GM12878 (cell line): ENCODE measurements at regions not wholly inside any gene's neighbourhood (a gene's known extent, or its start where the extent isn't known, plus 50 kb on each side); places are given as distances from the start of the nearest gene placed in this dataset.

ENCODE experiments used
- ATAC-seq: fragments of 200-7000 bp; cut with Tn5 transposase; 3 replicates; pipeline ENCODE4 v1.9.1; 2020; ENCODE audit warnings: mild to moderate bottlenecking, moderate library complexity
- BruUV-seq: library from RNA; stranded (reverse); fragments of 400-500 nt; replicated peaks from 2 replicates; lab custom pipeline; 2021; lab: Mats Ljungman, UMichigan
- CTCF ChIA-PET: fragments of 300-600 bp; sonication (Branson Sonifier 250); formaldehyde crosslinking; extraction: SDS; loops from one replicate; lab custom pipeline; 2021; ENCODE audit warnings: inconsistent platforms; lab: Yijun Ruan, JAX
- POLR2A ChIA-PET: fragments of 350-600 bp; formaldehyde crosslinking; extraction: SDS; loops from one replicate; lab custom pipeline; 2021; ENCODE audit warnings: inconsistent platforms; lab: Charles Lee
- RAD21 ChIA-PET: fragments of 300-600 bp; sonication (Branson Sonifier 250); formaldehyde crosslinking; loops from one replicate; lab custom pipeline; 2023; ENCODE audit warnings: antibody characterized with exemption; ENCODE audit not compliant: unreplicated experiment; lab: Charles Lee
- SMC1A ChIA-PET: fragments of 300-600 bp; sonication (Branson Sonifier 250); formaldehyde crosslinking; loops from one replicate; lab custom pipeline; 2023; ENCODE audit not compliant: unreplicated experiment, uncharacterized antibody; lab: Charles Lee
- DNase-seq: peaks from one replicate; pipeline ENCODE4 v3.0.0-alpha.2; 2011; ENCODE audit warnings: low read depth, low spot score
- FAIRE-seq: peaks from 3 replicates; lab custom pipeline; 2011; peaks lifted over from hg19 to GRCh38; lab: Jason Lieb, UNC
- H2AFZ ChIP-seq: 2 replicates; pipeline ENCODE4 v1.6.0; 2011; ENCODE audit warnings: low read depth, low read length, control low read depth; ENCODE audit not compliant: control insufficient read depth
- H3K27ac ChIP-seq: 2 replicates; pipeline ENCODE4 v1.5.1; 2011; ENCODE audit warnings: control low read depth; ENCODE audit not compliant: control insufficient read depth, insufficient read depth
- H3K27me3 ChIP-seq, 2 experiments: replicated peaks in 1 of 2; 2 replicates each; pipeline versions ENCODE4 v1.6.0 to v1.6.1; 2011; ENCODE audit warnings: low read length in 1 of 2; ENCODE audit not compliant: control insufficient read depth in 2 of 2, insufficient read depth in 2 of 2
- H3K36me3 ChIP-seq, 2 experiments: 2 replicates each; pipeline ENCODE4 v1.5.1; 2011; ENCODE audit warnings: low read length in 1 of 2; ENCODE audit not compliant: control insufficient read depth in 2 of 2, insufficient read depth in 2 of 2
- H3K4me1 ChIP-seq: 2 replicates; pipeline ENCODE4 v1.6.1; 2011; ENCODE audit warnings: mild to moderate bottlenecking, low read length, moderate library complexity, mixed read lengths; ENCODE audit not compliant: control insufficient read depth, insufficient read depth
- H3K4me2 ChIP-seq: 2 replicates; pipeline ENCODE4 v1.6.0; 2011; ENCODE audit warnings: control low read depth; ENCODE audit not compliant: control insufficient read depth, insufficient read depth
- H3K4me3 ChIP-seq: fragments of 200-600 bp; sonication (generic); 2 replicates; pipeline ENCODE4 v1.5.1; 2016
- H3K79me2 ChIP-seq: 2 replicates; pipeline ENCODE4 v1.6.0; 2011; ENCODE audit warnings: low read length; ENCODE audit not compliant: control insufficient read depth, insufficient read depth
- H3K9ac ChIP-seq: 2 replicates; pipeline ENCODE4 v1.8.0; 2011; ENCODE audit warnings: low read length, control low read depth, mixed read lengths; ENCODE audit not compliant: control insufficient read depth, insufficient read depth
- H3K9me3 ChIP-seq: replicated peaks from 3 replicates; pipeline ENCODE4 v1.5.1; 2011; ENCODE audit warnings: mild to moderate bottlenecking, low read length; ENCODE audit not compliant: control insufficient read depth, insufficient read depth
- H4K20me1 ChIP-seq: 2 replicates; pipeline ENCODE4 v1.6.0; 2011; ENCODE audit not compliant: control insufficient read depth, insufficient read depth
- CREM ChIP-seq: IDR thresholded peaks from 2 replicates; pipeline ENCODE4 v1.6.1; 2014; ENCODE audit warnings: antibody characterized with exemption, low read depth
- HDAC6 ChIP-seq: fragments of 200-600 bp; sonication (generic); IDR thresholded peaks from one replicate; pipeline ENCODE4 v1.8.0; 2017; ENCODE audit warnings: antibody characterized with exemption; ENCODE audit not compliant: unreplicated experiment
- MTA3 ChIP-seq: IDR thresholded peaks from 2 replicates; pipeline ENCODE4 v1.6.1; 2012; ENCODE audit warnings: low read length, inconsistent platforms, borderline replicate concordance
- NFYB ChIP-seq: IDR thresholded peaks from 2 replicates; pipeline ENCODE4 v1.6.1; 2011; ENCODE audit warnings: low read depth, mild to moderate bottlenecking, low read length, improper control_type of control experiment, moderate library complexity; ENCODE audit not compliant: insufficient read depth
- POLR2A ChIP-seq: IDR thresholded peaks from 2 replicates; pipeline ENCODE4 v1.6.1; 2011; ENCODE audit warnings: low read depth, mild to moderate bottlenecking, low read length
- RAD21 ChIP-seq: IDR thresholded peaks from 2 replicates; pipeline ENCODE4 v1.6.1; 2011; ENCODE audit warnings: mild to moderate bottlenecking, low read depth, low read length, moderate library complexity; ENCODE audit not compliant: insufficient read depth
- RCOR1 ChIP-seq: conservative IDR thresholded peaks from 2 replicates; pipeline ENCODE4 v1.6.1; 2012; ENCODE audit warnings: low read depth, low read length, improper control_type of control experiment
- SMC3 ChIP-seq: IDR thresholded peaks from 2 replicates; pipeline ENCODE4 v1.6.1; 2011; ENCODE audit warnings: low read length, improper control_type of control experiment, borderline replicate concordance
- STAT3 ChIP-seq: IDR thresholded peaks from 2 replicates; pipeline ENCODE4 v1.6.1; 2011; ENCODE audit warnings: low read depth, low read length, improper control_type of control experiment
- TAF1 ChIP-seq: IDR thresholded peaks from 2 replicates; pipeline ENCODE4 v1.6.1; 2011; ENCODE audit warnings: mild to moderate bottlenecking, low read depth, low read length, borderline replicate concordance
- TCF12 ChIP-seq: IDR thresholded peaks from 2 replicates; pipeline ENCODE4 v1.6.1; 2011; ENCODE audit warnings: low read depth, mild to moderate bottlenecking, low read length
- TCF3 ChIP-seq: IDR thresholded peaks from 2 replicates; pipeline ENCODE4 v1.6.1; 2012; ENCODE audit warnings: low read depth, mild to moderate bottlenecking, low read length, borderline replicate concordance; ENCODE audit not compliant: insufficient read depth
- TCF7 ChIP-seq: IDR thresholded peaks from 2 replicates; pipeline ENCODE4 v1.6.1; 2014; ENCODE audit warnings: antibody characterized with exemption, borderline replicate concordance
- ZBED1 ChIP-seq: IDR thresholded peaks from 2 replicates; pipeline ENCODE4 v1.6.1; 2016; ENCODE audit warnings: borderline replicate concordance
- ZSCAN29 ChIP-seq: fragments of 450-650 bp; IDR thresholded peaks from 2 replicates; pipeline ENCODE4 v1.6.1; 2017; ENCODE audit warnings: mild to moderate bottlenecking, moderate library complexity
- ZZZ3 ChIP-seq: IDR thresholded peaks from 2 replicates; pipeline ENCODE4 v1.6.1; 2011; ENCODE audit warnings: low read depth; ENCODE audit not compliant: control insufficient read depth, insufficient read length
- WGBS: methylation state at CpG from one replicate; pipeline ENCODE4 v1.1.6; 2016; ENCODE audit warnings: low lambda C conversion rate; ENCODE audit not compliant: insufficient replicate concordance, insufficient coverage; ENCODE audit errors: missing lambda C conversion rate; 5-methylcytosine and 5-hydroxymethylcytosine counted together
- in situ Hi-C: fragments of 300-500 bp; cut with MboI; formaldehyde crosslinking; loops from 9 replicates; pipeline ENCODE4 v1.14.3; 2018; ENCODE audit warnings: mixed read lengths
- intact Hi-C: fragments of 100-400 bp; cut with micrococcal nuclease; formaldehyde crosslinking; loops from one replicate; pipeline ENCODE4 v1.14.2; 2022; ENCODE audit not compliant: unreplicated experiment
- TF ChIP-seq, protein P1 (sequence below): fragments of 450-650 bp; IDR thresholded peaks from 2 replicates; pipeline ENCODE4 v1.6.1; 2017; ENCODE audit warnings: antibody characterized with exemption, mild to moderate bottlenecking, moderate library complexity
- TF ChIP-seq, protein P2 (sequence below): IDR thresholded peaks from 2 replicates; pipeline ENCODE4 v1.6.1; 2012; ENCODE audit warnings: improper control_type of control experiment, low read depth, low read length; ENCODE audit not compliant: insufficient replicate concordance
- TF ChIP-seq, protein P3 (sequence below): IDR thresholded peaks from 2 replicates; pipeline ENCODE4 v1.6.1; 2012; ENCODE audit warnings: low read depth, low read length, improper control_type of control experiment

GRCh38 chr2:16368328-16368727 lies 297.3 kb downstream of the CYRIA start:
- TF ChIP-seq RCOR1 (no peak), ZBED1 (no peak), TCF7 (no peak), CREM (no peak), TAF1 (no peak), HDAC6 (no peak), TCF12 (no peak), MTA3 (no peak), ZZZ3 (no peak), NFYB (no peak), SMC3 (no peak), ZSCAN29 (no peak), STAT3 (no peak), RAD21 (no peak), POLR2A (no peak), TCF3 (no peak)
- TF ChIP-seq, protein P1, sequence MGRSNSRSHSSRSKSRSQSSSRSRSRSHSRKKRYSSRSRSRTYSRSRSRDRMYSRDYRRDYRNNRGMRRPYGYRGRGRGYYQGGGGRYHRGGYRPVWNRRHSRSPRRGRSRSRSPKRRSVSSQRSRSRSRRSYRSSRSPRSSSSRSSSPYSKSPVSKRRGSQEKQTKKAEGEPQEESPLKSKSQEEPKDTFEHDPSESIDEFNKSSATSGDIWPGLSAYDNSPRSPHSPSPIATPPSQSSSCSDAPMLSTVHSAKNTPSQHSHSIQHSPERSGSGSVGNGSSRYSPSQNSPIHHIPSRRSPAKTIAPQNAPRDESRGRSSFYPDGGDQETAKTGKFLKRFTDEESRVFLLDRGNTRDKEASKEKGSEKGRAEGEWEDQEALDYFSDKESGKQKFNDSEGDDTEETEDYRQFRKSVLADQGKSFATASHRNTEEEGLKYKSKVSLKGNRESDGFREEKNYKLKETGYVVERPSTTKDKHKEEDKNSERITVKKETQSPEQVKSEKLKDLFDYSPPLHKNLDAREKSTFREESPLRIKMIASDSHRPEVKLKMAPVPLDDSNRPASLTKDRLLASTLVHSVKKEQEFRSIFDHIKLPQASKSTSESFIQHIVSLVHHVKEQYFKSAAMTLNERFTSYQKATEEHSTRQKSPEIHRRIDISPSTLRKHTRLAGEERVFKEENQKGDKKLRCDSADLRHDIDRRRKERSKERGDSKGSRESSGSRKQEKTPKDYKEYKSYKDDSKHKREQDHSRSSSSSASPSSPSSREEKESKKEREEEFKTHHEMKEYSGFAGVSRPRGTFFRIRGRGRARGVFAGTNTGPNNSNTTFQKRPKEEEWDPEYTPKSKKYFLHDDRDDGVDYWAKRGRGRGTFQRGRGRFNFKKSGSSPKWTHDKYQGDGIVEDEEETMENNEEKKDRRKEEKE = no peak
- TF ChIP-seq, protein P2, sequence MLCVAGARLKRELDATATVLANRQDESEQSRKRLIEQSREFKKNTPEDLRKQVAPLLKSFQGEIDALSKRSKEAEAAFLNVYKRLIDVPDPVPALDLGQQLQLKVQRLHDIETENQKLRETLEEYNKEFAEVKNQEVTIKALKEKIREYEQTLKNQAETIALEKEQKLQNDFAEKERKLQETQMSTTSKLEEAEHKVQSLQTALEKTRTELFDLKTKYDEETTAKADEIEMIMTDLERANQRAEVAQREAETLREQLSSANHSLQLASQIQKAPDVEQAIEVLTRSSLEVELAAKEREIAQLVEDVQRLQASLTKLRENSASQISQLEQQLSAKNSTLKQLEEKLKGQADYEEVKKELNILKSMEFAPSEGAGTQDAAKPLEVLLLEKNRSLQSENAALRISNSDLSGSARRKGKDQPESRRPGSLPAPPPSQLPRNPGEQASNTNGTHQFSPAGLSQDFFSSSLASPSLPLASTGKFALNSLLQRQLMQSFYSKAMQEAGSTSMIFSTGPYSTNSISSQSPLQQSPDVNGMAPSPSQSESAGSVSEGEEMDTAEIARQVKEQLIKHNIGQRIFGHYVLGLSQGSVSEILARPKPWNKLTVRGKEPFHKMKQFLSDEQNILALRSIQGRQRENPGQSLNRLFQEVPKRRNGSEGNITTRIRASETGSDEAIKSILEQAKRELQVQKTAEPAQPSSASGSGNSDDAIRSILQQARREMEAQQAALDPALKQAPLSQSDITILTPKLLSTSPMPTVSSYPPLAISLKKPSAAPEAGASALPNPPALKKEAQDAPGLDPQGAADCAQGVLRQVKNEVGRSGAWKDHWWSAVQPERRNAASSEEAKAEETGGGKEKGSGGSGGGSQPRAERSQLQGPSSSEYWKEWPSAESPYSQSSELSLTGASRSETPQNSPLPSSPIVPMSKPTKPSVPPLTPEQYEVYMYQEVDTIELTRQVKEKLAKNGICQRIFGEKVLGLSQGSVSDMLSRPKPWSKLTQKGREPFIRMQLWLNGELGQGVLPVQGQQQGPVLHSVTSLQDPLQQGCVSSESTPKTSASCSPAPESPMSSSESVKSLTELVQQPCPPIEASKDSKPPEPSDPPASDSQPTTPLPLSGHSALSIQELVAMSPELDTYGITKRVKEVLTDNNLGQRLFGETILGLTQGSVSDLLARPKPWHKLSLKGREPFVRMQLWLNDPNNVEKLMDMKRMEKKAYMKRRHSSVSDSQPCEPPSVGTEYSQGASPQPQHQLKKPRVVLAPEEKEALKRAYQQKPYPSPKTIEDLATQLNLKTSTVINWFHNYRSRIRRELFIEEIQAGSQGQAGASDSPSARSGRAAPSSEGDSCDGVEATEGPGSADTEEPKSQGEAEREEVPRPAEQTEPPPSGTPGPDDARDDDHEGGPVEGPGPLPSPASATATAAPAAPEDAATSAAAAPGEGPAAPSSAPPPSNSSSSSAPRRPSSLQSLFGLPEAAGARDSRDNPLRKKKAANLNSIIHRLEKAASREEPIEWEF = no peak
- TF ChIP-seq, protein P3, sequence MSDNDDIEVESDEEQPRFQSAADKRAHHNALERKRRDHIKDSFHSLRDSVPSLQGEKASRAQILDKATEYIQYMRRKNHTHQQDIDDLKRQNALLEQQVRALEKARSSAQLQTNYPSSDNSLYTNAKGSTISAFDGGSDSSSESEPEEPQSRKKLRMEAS = no peak
- H3K27ac ChIP-seq = no peak overlapping the region
- intact Hi-C loops (no loop called here), in situ Hi-C loops (no loop called here)
- H3K4me2 ChIP-seq = no peak overlapping the region
- WGBS = 0% methylated on average over 3 of the region's 3 CpGs
- H3K4me3 ChIP-seq = no peak overlapping the region
- no peak for DNase-seq
- ChIA-PET RAD21 (no interaction called here), SMC1A (interaction anchor here (1.0 kb wide), 1 partner anchor 18 kb away, joined by 3 read pairs; no protein-coding TSS in a partner anchor), POLR2A (no interaction called here), CTCF (no interaction called here)
- no peaks in the 10 kb centered on the region for H3K79me2 ChIP-seq
- no TSS peak for BruUV-seq
- no peaks in the 10 kb centered on the region for H3K9me3 ChIP-seq
- no peaks in the 10 kb centered on the region for H3K4me1 ChIP-seq
- no peaks in the 10 kb centered on the region for H3K27me3 ChIP-seq
- no peak overlapping the region for H3K9ac ChIP-seq
- no peak for ATAC-seq
- H2AFZ ChIP-seq = no peak overlapping the region
- H3K36me3 ChIP-seq = no peaks in the 10 kb centered on the region
- FAIRE-seq = no peak
- no peaks in the 10 kb centered on the region for H4K20me1 ChIP-seq
